NCI-H748 (cell line): ENCODE measurements at regions not wholly inside any gene's neighbourhood (a gene's known extent, or its start where the extent isn't known, plus 50 kb on each side); places are given as distances from the start of the nearest gene placed in this dataset.

Experiments used
- DNase-seq: peaks from one replicate; lab custom pipeline; 2025; ENCODE audit not compliant: unreplicated experiment; lab: John Stamatoyannopoulos, UW

GRCh38 chr14:62138593-62138992, 376.4 kb downstream of the SNAPC1 start:
- no peak for DNase-seq

- no peak for DNase-seq
These were observed 378.9 kb downstream of the SNAPC1 start for GRCh38 chr14:62141139-62141538.

- no peak for DNase-seq
These were observed 381.0 kb downstream of the SNAPC1 start for GRCh38 chr14:62143245-62143644.

GRCh38 chr14:62144863-62145262, 382.6 kb downstream of the SNAPC1 start:
- DNase-seq, result no peak

- no peak for DNase-seq
These were observed 383.8 kb downstream of the SNAPC1 start for GRCh38 chr14:62146030-62146429.

DNA sequence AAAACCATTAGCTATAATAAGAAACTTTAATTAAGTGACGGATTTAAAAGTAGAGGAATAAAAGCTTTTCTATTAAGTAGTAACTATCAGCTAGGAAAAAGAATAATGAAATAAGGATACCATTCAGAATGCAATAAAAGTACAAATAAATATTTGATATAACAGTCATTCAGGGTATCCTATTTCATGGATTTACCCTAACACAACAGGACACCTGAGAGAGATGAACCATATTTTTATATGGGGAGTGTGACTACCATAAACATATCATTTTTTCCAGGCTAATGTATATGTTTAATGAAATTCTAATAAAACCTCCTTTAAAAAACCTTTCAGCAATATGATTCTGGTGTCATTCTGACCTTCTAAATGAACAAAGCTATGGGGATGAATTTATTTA, 393.8 kb downstream of the SNAPC1 start:
- no peak for DNase-seq

GRCh38 chr14:62158779-62159178, 396.6 kb downstream of the SNAPC1 start:
- peak; percentile 35 for DNase-seq

GRCh38 chr14:62159314-62159713, 397.1 kb downstream of the SNAPC1 start:
- no peak for DNase-seq

DNA sequence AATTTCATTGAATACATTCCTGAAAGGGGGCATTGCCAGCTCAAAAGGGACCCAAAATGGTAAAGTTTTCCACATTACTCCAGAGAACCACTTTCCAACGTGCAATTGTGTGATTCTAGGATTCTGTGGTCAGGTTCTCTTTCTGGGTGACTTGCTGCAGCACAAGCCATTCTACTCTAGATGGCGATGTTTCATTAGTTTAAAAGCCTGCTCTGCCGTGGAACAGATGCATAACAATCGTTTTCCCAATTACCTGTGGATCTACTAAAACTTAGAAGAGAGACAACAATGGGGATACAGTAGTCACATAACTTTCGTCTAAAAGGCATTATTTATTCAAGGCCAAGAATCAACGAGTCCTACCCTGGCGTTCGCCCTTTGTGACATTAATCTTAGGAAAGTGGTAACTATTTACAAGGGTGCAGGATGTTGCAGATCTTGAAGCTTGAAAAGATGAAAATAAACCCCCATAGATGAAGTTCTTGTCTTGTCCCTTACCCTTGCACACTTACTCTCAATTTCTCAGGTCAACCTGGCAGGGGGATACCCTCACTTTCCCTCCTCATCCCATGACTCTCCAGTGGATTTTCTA, 400.9 kb downstream of the SNAPC1 start:
- peak; percentile 83 for DNase-seq

GRCh38 chr14:62168564-62169155, 406.4 kb downstream of the SNAPC1 start:
- peak; percentile 81 for DNase-seq

- peak; percentile 91 for DNase-seq
These were observed 417.3 kb downstream of the SNAPC1 start for GRCh38 chr14:62179367-62180018.

DNA sequence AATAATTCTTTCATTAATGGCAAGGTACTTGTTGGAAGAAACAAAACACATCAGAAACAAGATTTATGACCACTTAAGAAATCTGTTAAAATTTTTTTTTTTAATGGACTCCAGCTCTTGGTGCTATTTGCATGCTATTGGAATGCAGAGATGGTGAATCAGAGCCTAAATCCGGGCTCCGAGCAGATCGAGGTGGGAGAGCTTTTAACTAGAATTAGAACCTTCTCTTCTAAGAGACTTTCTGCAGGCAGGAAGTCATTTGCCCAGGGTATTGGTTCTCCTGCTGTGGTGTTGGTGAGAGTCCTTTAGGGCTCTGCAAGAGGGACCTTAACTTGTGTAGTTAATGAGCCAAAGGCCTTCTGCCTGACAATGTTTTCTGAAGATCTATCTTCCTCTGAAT, 419.4 kb downstream of the SNAPC1 start:
- no peak for DNase-seq

DNA sequence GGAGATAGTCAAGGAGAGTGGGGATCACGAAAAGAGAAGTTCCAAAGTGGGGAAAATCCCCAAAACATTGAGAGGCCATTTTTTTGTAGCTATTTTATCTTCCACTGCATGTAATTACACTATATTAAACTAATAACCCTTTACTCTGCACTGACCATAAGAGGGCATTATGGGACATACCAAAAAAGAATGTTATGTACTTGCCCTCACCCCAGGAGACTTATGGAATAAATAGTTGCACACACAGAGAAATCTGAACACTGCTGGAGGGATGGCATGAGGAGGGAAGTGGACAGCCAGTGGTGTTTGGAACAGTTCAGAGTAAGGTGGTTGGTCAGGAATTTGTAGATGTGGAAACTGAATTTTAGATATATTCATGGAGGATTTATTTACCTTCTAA, 422.9 kb downstream of the SNAPC1 start:
- DNase-seq, result peak; percentile 13

GRCh38 chr14:62187265-62187664, 425.0 kb downstream of the SNAPC1 start:
- no peak for DNase-seq

DNA sequence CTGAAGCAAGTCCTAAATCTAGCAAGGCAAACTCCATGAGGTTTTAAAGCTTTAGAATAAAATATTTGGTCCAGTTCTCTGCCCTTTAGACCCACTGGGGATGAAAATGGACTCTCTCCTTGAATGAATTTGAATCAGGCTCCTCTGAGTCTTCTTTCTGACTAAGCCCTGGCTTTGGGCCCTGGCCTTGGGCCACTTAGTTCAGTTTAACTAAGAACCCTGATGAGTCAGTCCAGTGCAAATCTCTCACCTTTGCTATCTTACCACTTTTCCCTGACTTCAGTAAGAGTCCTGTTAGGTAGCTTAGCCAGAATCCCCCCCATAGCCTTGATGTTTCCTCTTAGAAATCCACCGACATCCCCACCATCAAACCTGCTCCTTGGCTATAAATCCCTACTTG, 427.5 kb downstream of the SNAPC1 start:
- no peak for DNase-seq

GRCh38 chr14:62206456-62206855, 444.2 kb downstream of the SNAPC1 start:
- no peak for DNase-seq

DNA sequence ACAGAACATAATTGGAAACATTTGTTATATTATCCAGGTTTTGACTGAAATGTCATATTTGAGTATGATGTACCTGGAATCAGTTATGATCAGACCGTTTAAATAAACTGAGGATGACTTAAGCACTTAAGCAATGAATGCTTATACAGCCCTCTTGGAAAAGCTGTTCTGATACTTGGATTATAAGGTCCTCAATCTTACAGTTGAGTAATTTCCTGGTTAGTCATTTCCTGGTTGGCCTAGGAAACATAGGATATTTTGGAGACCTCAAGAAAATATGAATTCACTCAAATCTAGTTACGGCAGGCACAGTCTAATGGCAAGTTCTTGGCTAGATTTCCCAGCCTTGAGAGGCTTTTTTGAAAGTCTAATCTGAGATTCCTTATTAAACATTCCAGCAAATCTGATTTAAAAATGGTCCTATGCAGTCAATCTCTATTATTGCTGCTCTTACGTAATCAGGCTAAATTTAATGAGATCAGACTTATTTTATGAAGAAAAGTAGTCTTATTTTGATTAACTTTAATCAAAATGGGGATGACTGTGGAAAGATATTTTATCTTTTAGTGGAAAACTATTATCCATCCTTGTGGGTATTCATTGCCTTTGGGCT, 447.2 kb downstream of the SNAPC1 start:
- DNase-seq, result no peak

- DNase-seq, result peak; percentile 71
These were observed 451.3 kb downstream of the SNAPC1 start for GRCh38 chr14:62213516-62213915.

DNA sequence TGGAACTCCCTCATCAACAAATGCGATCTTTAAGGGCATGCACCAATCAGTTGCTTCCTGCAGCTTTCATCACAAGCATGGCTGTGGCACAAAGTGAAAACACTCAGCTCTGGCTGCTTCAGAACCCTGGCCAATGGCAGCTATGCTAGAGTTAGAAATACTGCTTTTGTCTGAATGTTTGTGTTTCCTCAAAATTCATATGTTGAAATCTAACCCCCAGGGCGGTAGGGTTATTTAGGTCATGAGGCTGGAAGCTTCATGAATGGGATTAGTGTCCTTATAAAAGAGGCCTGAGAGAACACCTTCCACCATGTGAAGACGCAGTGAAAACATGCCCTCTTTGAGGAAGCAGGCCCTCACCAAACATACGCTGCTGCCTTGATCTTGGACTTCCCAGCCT, 453.9 kb downstream of the SNAPC1 start:
- DNase-seq, result no peak

DNA sequence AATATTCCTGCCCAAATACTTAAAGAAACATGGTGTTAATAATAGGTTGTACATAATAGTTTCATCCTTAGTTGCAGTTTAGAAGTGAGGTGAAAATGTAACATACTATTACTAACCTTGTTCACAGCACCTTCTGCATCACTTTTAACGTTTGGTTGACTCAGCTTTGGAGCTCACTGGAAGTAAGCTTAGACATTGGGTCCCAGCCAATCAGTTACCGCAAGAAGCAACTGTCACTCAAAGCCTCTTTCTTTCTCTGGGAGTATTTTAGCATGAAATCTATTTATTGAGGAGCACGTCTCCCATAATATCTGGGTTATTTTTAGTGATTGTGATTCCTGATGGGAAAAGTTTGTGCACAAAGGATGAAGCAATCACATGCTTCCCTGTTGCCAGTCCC, 472.6 kb downstream of the SNAPC1 start:
- DNase-seq, result no peak

DNA sequence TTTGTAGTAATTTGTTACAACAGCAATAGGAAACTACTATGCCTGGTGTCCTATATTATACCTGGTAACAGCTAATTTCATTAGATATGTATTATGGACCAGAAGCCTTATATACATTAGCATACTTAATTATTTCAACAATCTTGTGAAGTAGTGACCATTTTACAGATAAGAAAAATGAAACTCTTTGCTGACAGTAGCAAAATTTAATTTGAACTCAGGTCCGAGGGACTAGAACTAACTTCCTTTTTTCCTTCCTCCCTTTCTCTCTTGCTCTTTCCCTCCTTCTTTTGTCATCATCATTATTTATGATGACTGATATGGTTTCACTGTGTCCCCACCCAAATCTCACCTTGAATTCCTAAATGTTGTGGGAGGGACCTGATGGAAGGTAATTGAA, 482.0 kb downstream of the SNAPC1 start:
- DNase-seq, result no peak

GRCh38 chr14:62247266-62247665, 485.0 kb downstream of the SNAPC1 start:
- DNase-seq, result no peak
